H1 (cell line): ENCODE measurements at regions not wholly inside any gene's neighbourhood (a gene's known extent, or its start where the extent isn't known, plus 50 kb on each side); places are given as distances from the start of the nearest gene placed in this dataset.

ENCODE experiments used
- CBX5 ChIP-seq: fragments of 300-800, 300-1000 bp; sonication (generic); IDR thresholded peaks from 2 replicates; pipeline ENCODE4 v1.7.1; 2016; ENCODE audit warnings: antibody characterized with exemption, low read length, low read depth
- CHD2 ChIP-seq: IDR thresholded peaks from 2 replicates; pipeline ENCODE4 v1.6.1; 2012; ENCODE audit warnings: low read length, improper control_type of control experiment
- CHD7 ChIP-seq: fragments of 300-600 bp; sonication (generic); IDR thresholded peaks from 2 replicates; pipeline ENCODE4 v1.7.1; 2012; ENCODE audit warnings: low read length, moderate library complexity, mild to moderate bottlenecking, inconsistent platforms; ENCODE audit not compliant: insufficient replicate concordance
- CREB1 ChIP-seq: IDR thresholded peaks from 2 replicates; pipeline ENCODE4 v1.6.1; 2012; ENCODE audit warnings: inconsistent platforms
- CTCF ChIP-seq, 3 experiments: IDR thresholded peaks; 1 replicate in 2 of 3; 2 replicates in 1 of 3; pipeline versions ENCODE4 v1.5.1 to v1.6.1; 2011; ENCODE audit warnings: low read length in 3 of 3, mild to moderate bottlenecking in 3 of 3, inconsistent platforms in 2 of 3, low read depth in 1 of 3, moderate library complexity in 1 of 3; ENCODE audit not compliant: insufficient read depth in 1 of 3; ENCODE audit errors: control extremely low read depth in 1 of 3
- EGR1 ChIP-seq: IDR thresholded peaks from 2 replicates; pipeline ENCODE4 v1.6.1; 2011; ENCODE audit warnings: low read depth, low read length, borderline replicate concordance
- EZH2 ChIP-seq: fragments of 200-600 bp; sonication (generic); IDR thresholded peaks from 2 replicates; pipeline ENCODE4 v1.7.1; 2012; ENCODE audit warnings: low read depth, mild to moderate bottlenecking, moderate library complexity, low read length, inconsistent platforms; ENCODE audit not compliant: severe bottlenecking
- JUN ChIP-seq: IDR thresholded peaks from 2 replicates; pipeline ENCODE4 v1.6.1; 2011; ENCODE audit warnings: low read depth, mild to moderate bottlenecking, improper control_type of control experiment, low read length
- JUND ChIP-seq: IDR thresholded peaks from 2 replicates; pipeline ENCODE4 v1.6.1; 2011; ENCODE audit warnings: mild to moderate bottlenecking, improper control_type of control experiment, low read length
- RXRA ChIP-seq: IDR thresholded peaks from 2 replicates; pipeline ENCODE4 v1.6.1; 2011; ENCODE audit warnings: low read depth, mild to moderate bottlenecking, low read length, moderate library complexity; ENCODE audit not compliant: insufficient read depth

GRCh38 chr20:24365670-24366069 lies 103.8 kb upstream of the SYNDIG1 start (continued):
- no peak for TF ChIP-seq CHD7
- no peak for TF ChIP-seq EZH2
- TF ChIP-seq EGR1 = no peak
- no peak for TF ChIP-seq RXRA
- TF ChIP-seq CTCF (IDR thresholded peaks at IDR 0.05; ENCODE audit: control extremely low read depth in 1 of 3, insufficient read depth in 1 of 3, low read depth in 1 of 3, low read length in 3 of 3) = no peak
- no peak for TF ChIP-seq JUN
- TF ChIP-seq CBX5 = no peak
- no peak for TF ChIP-seq CHD2
- TF ChIP-seq JUND = no peak
- no peak for TF ChIP-seq CREB1
